H1 (cell line): ENCODE measurements at regions not wholly inside any gene's neighbourhood (a gene's known extent, or its start where the extent isn't known, plus 50 kb on each side); places are given as distances from the start of the nearest gene placed in this dataset.

Experiments used
- CHD7 ChIP-seq: fragments of 300-600 bp; sonication (generic); IDR thresholded peaks from 2 replicates; pipeline ENCODE4 v1.7.1; 2012; ENCODE audit warnings: low read length, moderate library complexity, mild to moderate bottlenecking, inconsistent platforms; ENCODE audit not compliant: insufficient replicate concordance
- RBBP5 ChIP-seq: IDR thresholded peaks from 2 replicates; pipeline ENCODE4 v1.7.1; 2012; ENCODE audit warnings: low read depth, mild to moderate bottlenecking, inconsistent platforms, low read length, moderate library complexity, borderline replicate concordance

- no peak for TF ChIP-seq CHD7
- TF ChIP-seq RBBP5, result no peak
These were observed 217.0 kb upstream of the MGAT4C start (continued) for GRCh38 chr12:86473231-86473630.
